Fibroblast of mammary gland (primary cell): ENCODE measurements at regions not wholly inside any gene's neighbourhood (a gene's known extent, or its start where the extent isn't known, plus 50 kb on each side); places are given as distances from the start of the nearest gene placed in this dataset.
A peak's percentile ranks its signal among the peaks of the same experiment; 100 is the strongest.

Source experiments
- DNase-seq: peaks from one replicate; pipeline ENCODE4 v3.0.0-alpha.2; 2010; ENCODE audit warnings: low read depth
- H3K4me3 ChIP-seq: 2 replicates; pipeline ENCODE4 v1.5.1; 2011; ENCODE audit warnings: low read depth, mild to moderate bottlenecking, low read length, moderate library complexity; ENCODE audit not compliant: control insufficient read depth
- CTCF ChIP-seq: conservative IDR thresholded peaks from 2 replicates; pipeline ENCODE4 v1.5.1; 2011; ENCODE audit warnings: low read depth, low read length, inconsistent platforms; ENCODE audit not compliant: control insufficient read depth, insufficient read depth

- no peak overlapping the region for H3K4me3 ChIP-seq
- no peak for DNase-seq
- no peak for TF ChIP-seq CTCF
Observed at GRCh38 chr12:92089559-92089958, 56.1 kb downstream of the BTG1 start.

GRCh38 chr12:92088805-92089204 is 56.8 kb downstream of the BTG1 start:
- no peak overlapping the region for H3K4me3 ChIP-seq
- no peak for DNase-seq
- no peak for TF ChIP-seq CTCF

- no peak for DNase-seq
- no peak overlapping the region for H3K4me3 ChIP-seq
- no peak for TF ChIP-seq CTCF
Observed at GRCh38 chr12:92085736-92086040, 60.0 kb downstream of the BTG1 start.

- H3K4me3 ChIP-seq, result no peak overlapping the region
- no peak for TF ChIP-seq CTCF
- no peak for DNase-seq
Observed at GRCh38 chr12:92085040-92085735, 60.5 kb downstream of the BTG1 start.

- no peak overlapping the region for H3K4me3 ChIP-seq
- DNase-seq, result peak; percentile 69
- TF ChIP-seq CTCF, result no peak
Observed at GRCh38 chr12:92080911-92081285, 64.7 kb downstream of the BTG1 start.

GRCh38 chr12:92079054-92079385 is 66.6 kb downstream of the BTG1 start:
- no peak overlapping the region for H3K4me3 ChIP-seq
- no peak for TF ChIP-seq CTCF
- DNase-seq, result peak; percentile 69
